GM23338 (cell line): ENCODE measurements at regions not wholly inside any gene's neighbourhood (a gene's known extent, or its start where the extent isn't known, plus 50 kb on each side); places are given as distances from the start of the nearest gene placed in this dataset.

Source experiments
- ATAC-seq: fragments of 200-7000 bp; cut with Tn5 transposase; 3 replicates; pipeline ENCODE4 v1.9.1; 2020
- DNase-seq: peaks from one replicate; pipeline ENCODE4 v3.0.0-alpha.2; 2015; ENCODE audit warnings: low spot score
- H2AFZ ChIP-seq: fragments of 200-600 bp; sonication (generic); 2 replicates; pipeline ENCODE4 v1.8.0; 2016; ENCODE audit warnings: antibody characterized with exemption, mild to moderate bottlenecking, moderate library complexity
- H3F3A ChIP-seq: fragments of 200-600 bp; sonication (generic); replicated peaks from 2 replicates; pipeline ENCODE4 v1.8.0; 2017; ENCODE audit warnings: antibody characterized with exemption, mixed run types, low read depth
- H3K27ac ChIP-seq: fragments of 200-600 bp; sonication (generic); 2 replicates; pipeline ENCODE4 v1.6.1; 2016; ENCODE audit warnings: low read depth
- H3K27me3 ChIP-seq: fragments of 200-600 bp; sonication (generic); 2 replicates; pipeline ENCODE4 v1.8.0; 2016; ENCODE audit warnings: mild to moderate bottlenecking, mixed run types, moderate library complexity; ENCODE audit not compliant: insufficient read depth
- H3K36me3 ChIP-seq: fragments of 200-600 bp; sonication (generic); 2 replicates; pipeline ENCODE4 v1.8.0; 2016; ENCODE audit warnings: mild to moderate bottlenecking; ENCODE audit not compliant: insufficient read depth
- H3K4me1 ChIP-seq: fragments of 200-600 bp; sonication (generic); 2 replicates; pipeline ENCODE4 v1.8.0; 2016; ENCODE audit warnings: mild to moderate bottlenecking, moderate library complexity; ENCODE audit not compliant: insufficient read depth
- H3K4me2 ChIP-seq: fragments of 200-600 bp; sonication (generic); 2 replicates; pipeline ENCODE4 v1.7.1; 2017; ENCODE audit warnings: mixed run types
- H3K4me3 ChIP-seq: fragments of 200-600 bp; sonication (generic); 2 replicates; pipeline ENCODE4 v1.6.1; 2016; ENCODE audit warnings: mixed run types
- H3K79me2 ChIP-seq: fragments of 200-600 bp; sonication (generic); replicated peaks from 2 replicates; pipeline ENCODE4 v1.8.0; 2017; ENCODE audit warnings: mild to moderate bottlenecking; ENCODE audit not compliant: insufficient read depth
- H3K9me2 ChIP-seq: fragments of 200-600 bp; sonication (generic); 2 replicates; pipeline ENCODE4 v1.8.0; 2017; ENCODE audit not compliant: insufficient read depth
- H4K20me1 ChIP-seq: fragments of 200-600 bp; sonication (generic); replicated peaks from 2 replicates; pipeline ENCODE4 v1.8.0; 2017; ENCODE audit warnings: mild to moderate bottlenecking; ENCODE audit not compliant: insufficient read depth
- H3K27ac Mint-ChIP-seq: 2 replicates; pipeline ENCODE4 v1.8.0; 2020; ENCODE audit warnings: inconsistent platforms, mild to moderate bottlenecking, moderate library complexity, mixed read lengths
- H3K27me3 Mint-ChIP-seq: 3 replicates; pipeline ENCODE4 v1.8.0; 2022; ENCODE audit warnings: low read depth, mild to moderate bottlenecking, moderate library complexity, mixed read lengths, inconsistent platforms; ENCODE audit not compliant: insufficient read depth, poor library complexity
- H3K36me3 Mint-ChIP-seq: 3 replicates; pipeline ENCODE4 v1.8.0; 2021; ENCODE audit warnings: low read depth, mild to moderate bottlenecking, inconsistent platforms, moderate library complexity, mixed read lengths
- H3K4me1 Mint-ChIP-seq: 3 replicates; pipeline ENCODE4 v1.8.0; 2020; ENCODE audit warnings: mild to moderate bottlenecking, inconsistent platforms, mixed read lengths
- H3K4me3 Mint-ChIP-seq: 3 replicates; pipeline ENCODE4 v1.8.0; 2021; ENCODE audit warnings: moderate library complexity, mild to moderate bottlenecking, inconsistent platforms, mixed read lengths
- H3K9me3 Mint-ChIP-seq: 3 replicates; pipeline ENCODE4 v1.8.0; 2020; ENCODE audit warnings: moderate library complexity, mild to moderate bottlenecking, inconsistent platforms, mixed read lengths
- CREB1 ChIP-seq: fragments of 250-450 bp; sonication (Bioruptor Pico); IDR thresholded peaks from 2 replicates; pipeline ENCODE4 v1.5.0; 2020; ENCODE audit warnings: low read depth, mild to moderate bottlenecking, moderate library complexity
- EZH2phosphoT487 ChIP-seq: fragments of 200-600 bp; sonication (generic); IDR thresholded peaks from one replicate; pipeline ENCODE4 v1.8.1; 2018; ENCODE audit warnings: antibody characterized with exemption; ENCODE audit not compliant: unreplicated experiment
- NANOG ChIP-seq: IDR thresholded peaks from 2 replicates; pipeline ENCODE4 v1.6.1; 2016; ENCODE audit warnings: antibody characterized with exemption, borderline replicate concordance
- STAT1 ChIP-seq: IDR thresholded peaks from one replicate; pipeline ENCODE4 v1.6.1; 2016; ENCODE audit warnings: antibody characterized with exemption; ENCODE audit not compliant: unreplicated experiment
- ZNF114 ChIP-seq: fragments of 250-450 bp; sonication (Bioruptor Pico); IDR thresholded peaks from 2 replicates; pipeline ENCODE4 v1.5.0; 2020; ENCODE audit warnings: mild to moderate bottlenecking, moderate library complexity
- ZNF331 ChIP-seq: fragments of 250-450 bp; sonication (Bioruptor Pico); IDR thresholded peaks from 2 replicates; pipeline ENCODE4 v1.5.0; 2020; ENCODE audit warnings: low read depth, mild to moderate bottlenecking, moderate library complexity
- TF ChIP-seq, protein P1 (sequence below): fragments of 250-450 bp; sonication (Bioruptor Pico); IDR thresholded peaks from 2 replicates; pipeline ENCODE4 v1.5.0; 2020; ENCODE audit warnings: mild to moderate bottlenecking, moderate library complexity
- TF ChIP-seq, protein P2 (sequence below): IDR thresholded peaks from one replicate; pipeline ENCODE4 v1.6.1; 2018; ENCODE audit warnings: antibody characterized with exemption; ENCODE audit not compliant: unreplicated experiment
- TF ChIP-seq, protein P3 (sequence below): IDR thresholded peaks from 2 replicates; pipeline ENCODE4 v1.6.1; 2016; ENCODE audit warnings: antibody characterized with exemption

DNA sequence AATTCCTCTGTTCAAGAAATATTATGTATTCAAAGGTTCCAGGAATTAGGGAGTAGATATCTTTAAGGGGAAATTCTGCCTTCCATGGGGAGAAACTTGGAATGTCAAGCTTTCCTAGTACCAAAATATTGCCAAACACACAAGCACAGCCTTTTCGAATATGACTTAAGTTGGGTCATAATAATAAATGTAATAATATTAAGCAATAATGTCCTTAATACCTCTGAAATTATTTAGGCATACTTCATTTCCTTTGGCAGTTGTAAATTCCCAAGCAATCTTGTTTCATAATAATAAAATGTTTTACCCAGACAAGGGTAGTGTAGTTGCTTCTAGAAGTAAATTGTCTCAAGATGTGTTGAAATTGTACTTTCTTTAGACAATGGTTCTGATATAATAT is 630.3 kb upstream of the CDH18 start:
- H3K36me3 Mint-ChIP-seq = peaks cover 8% of the 10 kb centered on the region; the same call in 2 of the 3 replicates
- no peaks in the 10 kb centered on the region for H3F3A ChIP-seq
- no peaks in the 10 kb centered on the region for H4K20me1 ChIP-seq
- no peak overlapping the region for H3K4me2 ChIP-seq
- H3K9me2 ChIP-seq = no peaks in the 10 kb centered on the region; the same call in 1 of the 2 replicates
- H3K27me3 Mint-ChIP-seq = no peaks in the 10 kb centered on the region
- no peaks in the 10 kb centered on the region for H3K27me3 ChIP-seq
- H2AFZ ChIP-seq = no peak overlapping the region
- no peak for TF ChIP-seq ZNF331 (CRISPR knock-in tag)
- no peak for TF ChIP-seq EZH2phosphoT487
- TF ChIP-seq, protein P1, sequence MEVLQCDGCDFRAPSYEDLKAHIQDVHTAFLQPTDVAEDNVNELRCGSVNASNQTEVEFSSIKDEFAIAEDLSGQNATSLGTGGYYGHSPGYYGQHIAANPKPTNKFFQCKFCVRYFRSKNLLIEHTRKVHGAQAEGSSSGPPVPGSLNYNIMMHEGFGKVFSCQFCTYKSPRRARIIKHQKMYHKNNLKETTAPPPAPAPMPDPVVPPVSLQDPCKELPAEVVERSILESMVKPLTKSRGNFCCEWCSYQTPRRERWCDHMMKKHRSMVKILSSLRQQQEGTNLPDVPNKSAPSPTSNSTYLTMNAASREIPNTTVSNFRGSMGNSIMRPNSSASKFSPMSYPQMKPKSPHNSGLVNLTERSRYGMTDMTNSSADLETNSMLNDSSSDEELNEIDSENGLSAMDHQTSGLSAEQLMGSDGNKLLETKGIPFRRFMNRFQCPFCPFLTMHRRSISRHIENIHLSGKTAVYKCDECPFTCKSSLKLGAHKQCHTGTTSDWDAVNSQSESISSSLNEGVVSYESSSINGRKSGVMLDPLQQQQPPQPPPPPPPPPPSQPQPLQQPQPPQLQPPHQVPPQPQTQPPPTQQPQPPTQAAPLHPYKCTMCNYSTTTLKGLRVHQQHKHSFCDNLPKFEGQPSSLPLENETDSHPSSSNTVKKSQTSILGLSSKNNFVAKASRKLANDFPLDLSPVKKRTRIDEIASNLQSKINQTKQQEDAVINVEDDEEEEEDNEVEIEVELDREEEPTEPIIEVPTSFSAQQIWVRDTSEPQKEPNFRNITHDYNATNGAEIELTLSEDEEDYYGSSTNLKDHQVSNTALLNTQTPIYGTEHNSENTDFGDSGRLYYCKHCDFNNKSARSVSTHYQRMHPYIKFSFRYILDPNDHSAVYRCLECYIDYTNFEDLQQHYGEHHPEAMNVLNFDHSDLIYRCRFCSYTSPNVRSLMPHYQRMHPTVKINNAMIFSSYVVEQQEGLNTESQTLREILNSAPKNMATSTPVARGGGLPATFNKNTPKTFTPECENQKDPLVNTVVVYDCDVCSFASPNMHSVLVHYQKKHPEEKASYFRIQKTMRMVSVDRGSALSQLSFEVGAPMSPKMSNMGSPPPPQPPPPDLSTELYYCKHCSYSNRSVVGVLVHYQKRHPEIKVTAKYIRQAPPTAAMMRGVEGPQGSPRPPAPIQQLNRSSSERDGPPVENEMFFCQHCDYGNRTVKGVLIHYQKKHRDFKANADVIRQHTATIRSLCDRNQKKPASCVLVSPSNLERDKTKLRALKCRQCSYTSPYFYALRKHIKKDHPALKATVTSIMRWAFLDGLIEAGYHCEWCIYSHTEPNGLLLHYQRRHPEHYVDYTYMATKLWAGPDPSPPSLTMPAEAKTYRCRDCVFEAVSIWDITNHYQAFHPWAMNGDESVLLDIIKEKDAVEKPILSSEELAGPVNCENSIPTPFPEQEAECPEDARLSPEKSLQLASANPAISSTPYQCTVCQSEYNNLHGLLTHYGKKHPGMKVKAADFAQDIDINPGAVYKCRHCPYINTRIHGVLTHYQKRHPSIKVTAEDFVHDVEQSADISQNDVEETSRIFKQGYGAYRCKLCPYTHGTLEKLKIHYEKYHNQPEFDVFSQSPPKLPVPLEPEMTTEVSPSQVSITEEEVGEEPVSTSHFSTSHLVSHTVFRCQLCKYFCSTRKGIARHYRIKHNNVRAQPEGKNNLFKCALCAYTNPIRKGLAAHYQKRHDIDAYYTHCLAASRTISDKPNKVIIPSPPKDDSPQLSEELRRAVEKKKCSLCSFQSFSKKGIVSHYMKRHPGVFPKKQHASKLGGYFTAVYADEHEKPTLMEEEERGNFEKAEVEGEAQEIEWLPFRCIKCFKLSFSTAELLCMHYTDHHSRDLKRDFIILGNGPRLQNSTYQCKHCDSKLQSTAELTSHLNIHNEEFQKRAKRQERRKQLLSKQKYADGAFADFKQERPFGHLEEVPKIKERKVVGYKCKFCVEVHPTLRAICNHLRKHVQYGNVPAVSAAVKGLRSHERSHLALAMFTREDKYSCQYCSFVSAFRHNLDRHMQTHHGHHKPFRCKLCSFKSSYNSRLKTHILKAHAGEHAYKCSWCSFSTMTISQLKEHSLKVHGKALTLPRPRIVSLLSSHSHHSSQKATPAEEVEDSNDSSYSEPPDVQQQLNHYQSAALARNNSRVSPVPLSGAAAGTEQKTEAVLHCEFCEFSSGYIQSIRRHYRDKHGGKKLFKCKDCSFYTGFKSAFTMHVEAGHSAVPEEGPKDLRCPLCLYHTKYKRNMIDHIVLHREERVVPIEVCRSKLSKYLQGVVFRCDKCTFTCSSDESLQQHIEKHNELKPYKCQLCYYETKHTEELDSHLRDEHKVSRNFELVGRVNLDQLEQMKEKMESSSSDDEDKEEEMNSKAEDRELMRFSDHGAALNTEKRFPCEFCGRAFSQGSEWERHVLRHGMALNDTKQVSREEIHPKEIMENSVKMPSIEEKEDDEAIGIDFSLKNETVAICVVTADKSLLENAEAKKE (CRISPR knock-in tag) = no peak
- TF ChIP-seq STAT1 = no peak
- TF ChIP-seq NANOG = no peak
- TF ChIP-seq, protein P2, sequence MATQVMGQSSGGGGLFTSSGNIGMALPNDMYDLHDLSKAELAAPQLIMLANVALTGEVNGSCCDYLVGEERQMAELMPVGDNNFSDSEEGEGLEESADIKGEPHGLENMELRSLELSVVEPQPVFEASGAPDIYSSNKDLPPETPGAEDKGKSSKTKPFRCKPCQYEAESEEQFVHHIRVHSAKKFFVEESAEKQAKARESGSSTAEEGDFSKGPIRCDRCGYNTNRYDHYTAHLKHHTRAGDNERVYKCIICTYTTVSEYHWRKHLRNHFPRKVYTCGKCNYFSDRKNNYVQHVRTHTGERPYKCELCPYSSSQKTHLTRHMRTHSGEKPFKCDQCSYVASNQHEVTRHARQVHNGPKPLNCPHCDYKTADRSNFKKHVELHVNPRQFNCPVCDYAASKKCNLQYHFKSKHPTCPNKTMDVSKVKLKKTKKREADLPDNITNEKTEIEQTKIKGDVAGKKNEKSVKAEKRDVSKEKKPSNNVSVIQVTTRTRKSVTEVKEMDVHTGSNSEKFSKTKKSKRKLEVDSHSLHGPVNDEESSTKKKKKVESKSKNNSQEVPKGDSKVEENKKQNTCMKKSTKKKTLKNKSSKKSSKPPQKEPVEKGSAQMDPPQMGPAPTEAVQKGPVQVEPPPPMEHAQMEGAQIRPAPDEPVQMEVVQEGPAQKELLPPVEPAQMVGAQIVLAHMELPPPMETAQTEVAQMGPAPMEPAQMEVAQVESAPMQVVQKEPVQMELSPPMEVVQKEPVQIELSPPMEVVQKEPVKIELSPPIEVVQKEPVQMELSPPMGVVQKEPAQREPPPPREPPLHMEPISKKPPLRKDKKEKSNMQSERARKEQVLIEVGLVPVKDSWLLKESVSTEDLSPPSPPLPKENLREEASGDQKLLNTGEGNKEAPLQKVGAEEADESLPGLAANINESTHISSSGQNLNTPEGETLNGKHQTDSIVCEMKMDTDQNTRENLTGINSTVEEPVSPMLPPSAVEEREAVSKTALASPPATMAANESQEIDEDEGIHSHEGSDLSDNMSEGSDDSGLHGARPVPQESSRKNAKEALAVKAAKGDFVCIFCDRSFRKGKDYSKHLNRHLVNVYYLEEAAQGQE = no peak
- TF ChIP-seq ZNF114 = no peak
- TF ChIP-seq, protein P3, sequence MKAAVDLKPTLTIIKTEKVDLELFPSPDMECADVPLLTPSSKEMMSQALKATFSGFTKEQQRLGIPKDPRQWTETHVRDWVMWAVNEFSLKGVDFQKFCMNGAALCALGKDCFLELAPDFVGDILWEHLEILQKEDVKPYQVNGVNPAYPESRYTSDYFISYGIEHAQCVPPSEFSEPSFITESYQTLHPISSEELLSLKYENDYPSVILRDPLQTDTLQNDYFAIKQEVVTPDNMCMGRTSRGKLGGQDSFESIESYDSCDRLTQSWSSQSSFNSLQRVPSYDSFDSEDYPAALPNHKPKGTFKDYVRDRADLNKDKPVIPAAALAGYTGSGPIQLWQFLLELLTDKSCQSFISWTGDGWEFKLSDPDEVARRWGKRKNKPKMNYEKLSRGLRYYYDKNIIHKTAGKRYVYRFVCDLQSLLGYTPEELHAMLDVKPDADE = no peak
- no peak for TF ChIP-seq CREB1 (CRISPR knock-in tag)
- no peak overlapping the region for H3K4me3 Mint-ChIP-seq
- H3K27ac Mint-ChIP-seq = no peak overlapping the region
- ATAC-seq (no peak), DNase-seq (no peak)
- H3K4me1 ChIP-seq = no peaks in the 10 kb centered on the region
- no peaks in the 10 kb centered on the region for H3K36me3 ChIP-seq
- H3K4me3 ChIP-seq = no peak overlapping the region
- no peak overlapping the region for H3K27ac ChIP-seq
- H3K4me1 Mint-ChIP-seq = peaks cover 6% of the 10 kb centered on the region
- H3K79me2 ChIP-seq = no peaks in the 10 kb centered on the region
- H3K9me3 Mint-ChIP-seq = 0 out of 3 replicates have a peak, but pooled peaks cover 3% of the 10 kb centered on the region
